RKO (cell line): ENCODE measurements at regions not wholly inside any gene's neighbourhood (a gene's known extent, or its start where the extent isn't known, plus 50 kb on each side); places are given as distances from the start of the nearest gene placed in this dataset.
"Not testable (repeated sequence)": the region's sequence is repeated elsewhere in the genome, so short reads cannot be mapped to it uniquely, and the experiment has no call there.

Experiments used
- DNase-seq: peaks from one replicate; pipeline ENCODE4 v3.0.0-alpha.2; 2016; ENCODE audit warnings: low spot score

DNA sequence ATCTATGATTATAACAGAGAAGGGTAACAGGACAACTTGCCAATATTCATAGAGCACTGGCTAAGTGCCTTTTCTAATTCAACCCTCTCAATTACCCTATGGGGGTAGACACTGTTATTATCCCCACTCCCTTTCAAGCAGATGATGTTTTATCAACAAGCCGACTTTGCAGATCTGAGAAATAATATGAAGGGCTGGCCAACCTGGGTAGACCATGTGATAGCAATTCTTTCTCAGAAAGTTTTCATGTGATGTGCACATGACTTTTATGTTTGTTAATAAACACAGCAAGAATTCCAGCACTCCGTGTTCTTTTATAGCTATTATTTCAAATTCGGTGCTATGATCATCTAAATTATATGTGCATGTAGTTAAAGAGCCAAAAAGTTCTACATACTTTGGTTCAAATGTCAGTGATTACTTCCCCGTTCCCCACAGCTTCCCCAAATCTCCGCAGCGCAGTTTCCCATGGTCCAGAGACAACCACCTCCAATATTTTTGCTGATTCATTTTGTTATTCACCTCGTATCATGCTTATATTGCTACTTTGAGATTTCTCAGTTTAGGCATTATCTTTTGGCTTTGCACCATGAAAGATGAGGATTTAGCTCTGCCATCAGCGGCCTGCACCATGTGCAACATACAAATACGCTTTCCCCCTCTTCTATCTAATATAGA is 96.7 kb upstream of the GADD45A start:
- no peak for DNase-seq

DNA sequence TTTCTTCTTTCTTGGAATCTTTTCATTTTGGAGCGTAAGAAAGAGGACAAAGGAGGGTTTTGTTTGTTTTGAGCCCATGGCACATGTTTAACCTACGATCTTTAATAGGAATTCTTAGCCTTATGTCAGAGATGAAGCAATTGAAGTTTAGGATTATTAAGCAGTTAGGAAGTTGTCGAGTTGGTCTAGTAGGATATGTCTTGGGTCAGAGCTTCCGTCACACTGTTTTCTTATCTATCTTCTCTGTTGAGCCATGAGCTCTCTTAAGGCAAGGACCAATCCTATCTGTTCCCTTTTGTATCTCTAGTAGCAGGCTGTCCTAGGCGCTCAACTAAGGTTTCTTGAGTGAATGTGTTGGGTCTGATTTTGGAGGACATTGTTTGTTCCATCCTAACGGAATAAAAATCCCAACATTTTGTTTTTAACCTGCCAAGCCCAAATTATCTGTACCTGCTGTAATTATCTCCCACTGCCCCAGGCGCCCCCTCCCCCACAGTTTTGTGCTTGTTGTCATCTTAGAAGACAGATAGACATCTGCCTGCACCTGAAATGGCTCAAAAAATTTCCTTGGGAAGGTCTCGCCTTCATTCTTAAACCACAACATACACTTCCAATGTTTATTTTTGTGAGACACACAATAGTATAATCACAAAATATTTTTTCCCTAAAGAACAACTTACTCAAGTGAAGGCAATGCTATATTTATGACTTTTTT is 95.3 kb upstream of the GADD45A start:
- no peak for DNase-seq

DNA sequence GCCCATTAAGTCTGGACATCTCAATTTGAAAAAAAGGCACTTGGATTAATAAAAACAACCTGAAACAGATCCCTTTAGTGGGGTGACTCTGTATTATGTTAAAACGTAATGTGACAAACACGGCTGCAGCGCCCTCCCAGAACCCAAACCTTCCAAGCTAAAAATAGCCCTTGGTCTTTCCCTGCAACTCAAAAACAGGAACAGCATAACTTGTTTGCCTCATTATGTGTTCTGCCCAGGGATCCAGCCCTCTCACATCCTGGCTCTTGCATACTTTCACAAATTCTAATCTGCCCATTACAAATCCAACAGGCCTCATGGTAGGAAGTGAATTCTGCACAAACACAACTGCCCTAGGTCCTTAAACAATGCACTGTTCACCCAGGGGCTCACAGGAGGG is 94.7 kb upstream of the GADD45A start:
- DNase-seq: no peak

DNA sequence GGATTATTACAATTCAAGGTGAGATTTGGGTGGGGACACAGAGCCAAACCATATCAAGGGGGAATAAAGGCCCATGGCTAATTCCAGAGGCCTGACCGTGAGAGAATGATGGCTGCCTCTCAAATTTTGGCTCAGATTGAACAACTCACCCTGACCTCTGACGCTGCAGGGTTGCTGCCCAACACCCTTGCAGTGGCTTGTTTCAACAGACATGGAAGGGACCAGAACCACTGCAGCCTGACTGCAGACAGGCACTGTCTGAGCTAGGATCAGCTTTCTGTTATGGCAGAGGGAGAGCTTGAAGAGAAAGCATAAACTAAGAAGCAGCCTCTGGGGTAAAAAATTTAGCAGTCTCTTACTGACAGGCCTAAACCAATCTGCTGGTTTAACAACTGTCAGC is 90.2 kb upstream of the GADD45A start:
- DNase-seq: no peak

DNA sequence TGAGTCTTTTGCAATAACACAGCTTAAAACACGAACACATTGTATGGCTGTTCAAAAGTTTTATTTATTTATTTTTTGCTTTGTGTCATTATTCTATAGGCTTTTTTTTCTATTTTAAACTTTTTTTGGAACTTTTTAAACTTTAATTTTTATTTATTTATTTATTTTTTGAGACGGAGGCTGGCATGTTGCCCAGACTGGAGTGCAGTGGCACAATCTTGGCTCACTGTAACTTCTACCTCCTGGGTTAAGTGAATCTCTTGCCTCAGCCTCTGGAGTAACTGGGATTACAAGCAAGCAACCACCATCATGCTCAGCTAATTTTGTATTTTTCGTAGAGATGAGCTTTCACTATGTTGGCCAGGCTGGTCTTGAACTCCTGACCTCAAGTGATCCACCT is 88.3 kb upstream of the GADD45A start:
- DNase-seq: no peak

DNA sequence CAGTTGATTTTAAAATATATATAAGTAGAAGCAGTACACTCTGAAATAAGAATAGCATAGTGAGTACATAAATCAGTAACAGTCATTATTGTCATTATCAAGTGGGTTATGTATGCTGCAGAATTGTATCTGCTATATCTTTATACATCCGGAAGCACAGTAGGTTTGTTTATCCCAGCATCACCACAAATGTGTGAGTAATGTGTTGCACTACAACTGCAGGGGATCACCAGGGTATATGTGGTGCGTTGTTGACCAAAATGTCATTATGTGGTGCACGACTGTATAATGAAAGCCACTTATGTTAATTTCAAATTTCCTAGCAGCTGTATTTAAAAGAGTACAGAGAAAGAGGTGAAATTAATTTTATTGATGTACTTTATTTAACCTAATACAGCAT is 87.7 kb upstream of the GADD45A start:
- no peak for DNase-seq

DNA sequence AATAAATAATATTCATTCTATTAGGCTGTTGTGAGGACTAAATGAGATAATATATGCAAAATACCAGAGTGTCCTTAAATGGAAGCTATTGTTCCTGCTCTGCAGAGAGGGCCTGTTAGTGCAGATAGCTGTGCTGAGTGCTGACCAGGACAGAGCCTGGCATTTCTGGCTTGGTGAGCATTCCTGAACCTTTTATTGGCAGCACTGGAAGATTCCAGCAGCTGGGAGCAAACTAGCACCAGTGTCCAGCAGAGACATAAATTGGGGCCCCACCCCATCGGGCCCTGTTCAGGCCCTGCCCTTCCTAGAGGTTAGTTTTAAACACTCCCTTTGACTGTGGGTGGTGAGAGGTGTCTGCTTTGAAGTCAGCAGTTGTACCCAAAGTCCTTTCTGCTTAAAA is 85.9 kb upstream of the GADD45A start:
- DNase-seq: no peak

DNA sequence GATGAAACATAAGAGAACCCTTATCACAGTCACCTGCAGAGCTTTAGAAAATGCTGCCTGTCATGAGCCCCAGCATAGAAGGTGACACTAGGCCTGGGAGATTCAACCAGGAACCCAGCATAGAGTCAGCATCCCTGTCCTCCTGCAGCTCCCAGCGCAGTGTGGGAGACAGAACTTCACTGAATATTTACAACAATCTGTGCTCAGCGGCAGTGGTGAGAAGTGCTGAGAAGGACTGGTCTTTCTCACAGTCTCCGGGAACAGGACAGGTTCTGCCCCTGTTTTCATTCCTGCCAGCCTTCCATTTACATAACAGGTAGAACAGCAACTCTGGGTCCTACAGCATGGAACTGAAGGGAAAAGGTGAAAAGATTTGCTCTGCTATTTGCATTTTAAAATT is 83.5 kb upstream of the GADD45A start:
- DNase-seq: no peak

DNA sequence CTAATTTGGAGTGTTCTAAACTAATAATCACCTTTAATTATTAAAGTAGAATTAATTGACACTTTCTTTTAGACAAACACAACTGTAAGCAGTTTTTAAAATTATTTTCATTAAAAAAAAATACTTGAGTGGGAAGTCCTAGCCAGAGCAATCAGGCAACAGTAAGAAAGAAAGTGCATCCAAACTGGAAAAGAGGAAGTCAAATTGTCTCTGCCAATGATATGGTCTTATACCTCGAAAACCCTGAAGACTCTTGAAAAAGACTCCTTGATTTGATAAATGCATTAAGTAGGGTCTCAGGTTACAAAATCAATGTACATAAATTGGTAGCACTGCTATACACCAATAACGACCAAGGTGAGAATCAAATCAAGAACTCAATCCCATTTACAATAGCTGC is 83.0 kb upstream of the GADD45A start:
- DNase-seq: no peak

DNA sequence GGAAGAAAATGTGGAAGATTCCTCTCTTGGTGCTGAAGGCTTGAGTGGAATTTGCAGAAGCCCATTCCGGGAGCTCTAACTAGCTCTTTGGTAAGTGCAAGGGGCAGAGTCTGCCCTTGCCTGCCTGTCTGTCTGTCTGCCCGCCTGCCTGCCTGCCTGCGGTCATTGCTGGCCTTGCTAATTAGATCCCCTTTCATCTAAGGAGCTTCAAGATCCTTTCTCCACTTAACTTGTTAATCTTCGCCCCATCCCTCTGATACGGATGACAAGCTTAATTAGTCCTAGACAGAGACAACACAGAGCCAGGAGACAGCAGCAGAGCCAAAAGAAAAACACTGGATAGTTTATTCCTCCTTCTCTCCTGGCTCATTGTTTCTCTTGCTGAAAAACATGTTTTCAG is 80.2 kb upstream of the GADD45A start:
- DNase-seq: no peak

DNA sequence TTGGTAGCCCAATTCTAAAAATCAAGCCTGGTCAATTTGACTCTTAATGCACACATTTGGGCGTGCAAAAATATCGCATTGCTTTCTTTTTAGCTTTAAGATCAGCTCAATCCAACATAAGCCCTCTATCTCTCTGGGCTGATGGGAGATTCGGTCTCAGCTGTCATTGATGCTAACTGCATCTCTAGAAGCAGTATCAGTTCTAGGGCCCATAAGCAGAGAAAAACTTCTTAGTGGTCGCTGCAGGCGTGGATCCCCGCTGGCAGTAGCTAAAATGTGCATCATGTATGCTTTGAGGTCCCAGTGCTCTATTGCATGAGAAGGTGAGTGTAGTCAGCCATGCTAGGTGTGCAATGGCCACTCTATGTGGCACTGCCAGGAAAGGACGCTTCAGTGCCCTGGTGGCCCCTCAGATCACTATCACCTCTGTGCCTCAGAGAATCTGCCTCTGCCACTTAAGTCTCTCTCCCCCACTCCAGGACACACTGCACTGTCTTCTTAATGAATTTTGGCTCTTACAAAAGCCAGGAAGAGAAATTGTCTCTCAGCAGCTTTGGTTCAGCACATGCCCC is 79.7 kb upstream of the GADD45A start:
- DNase-seq: no peak

DNA sequence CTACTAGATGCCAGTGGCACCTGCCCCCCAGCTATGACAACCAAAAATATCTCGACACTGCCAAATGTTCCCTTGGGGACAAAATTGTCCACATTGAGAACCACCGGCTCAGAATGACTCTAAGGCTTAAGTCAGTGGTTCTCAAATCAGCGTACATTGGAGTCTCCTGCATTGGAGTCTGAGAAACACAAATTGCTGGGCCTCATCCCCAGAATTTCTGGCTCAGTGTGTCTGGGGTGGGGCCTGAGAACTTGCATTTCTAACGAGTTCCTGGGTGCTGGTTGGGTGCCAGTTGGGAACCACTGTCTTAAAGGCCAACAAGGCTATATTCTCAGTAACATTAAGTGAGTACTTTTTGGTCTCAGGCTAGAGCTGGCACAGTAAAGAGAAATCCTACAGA is 77.7 kb upstream of the GADD45A start:
- DNase-seq: no peak

DNA sequence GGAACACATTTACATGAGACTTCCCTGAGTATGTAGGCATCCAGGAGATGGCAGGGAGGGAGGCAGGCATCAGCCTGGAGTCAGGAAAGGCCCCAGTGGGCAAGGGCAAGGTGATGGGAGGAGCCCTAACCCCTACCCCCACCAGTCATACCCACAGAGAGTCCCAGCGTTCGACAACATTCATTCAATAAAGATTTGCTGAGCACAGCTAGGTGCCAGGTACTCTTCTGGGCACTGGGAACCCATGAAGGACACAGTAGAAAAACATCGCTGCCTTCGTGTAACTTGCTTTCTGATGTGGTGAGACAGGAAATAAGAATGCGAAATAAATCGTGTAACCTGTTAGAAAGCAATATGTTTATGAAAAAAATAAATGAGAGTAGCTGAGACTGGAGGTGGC is 77.3 kb upstream of the GADD45A start:
- no peak for DNase-seq

DNA sequence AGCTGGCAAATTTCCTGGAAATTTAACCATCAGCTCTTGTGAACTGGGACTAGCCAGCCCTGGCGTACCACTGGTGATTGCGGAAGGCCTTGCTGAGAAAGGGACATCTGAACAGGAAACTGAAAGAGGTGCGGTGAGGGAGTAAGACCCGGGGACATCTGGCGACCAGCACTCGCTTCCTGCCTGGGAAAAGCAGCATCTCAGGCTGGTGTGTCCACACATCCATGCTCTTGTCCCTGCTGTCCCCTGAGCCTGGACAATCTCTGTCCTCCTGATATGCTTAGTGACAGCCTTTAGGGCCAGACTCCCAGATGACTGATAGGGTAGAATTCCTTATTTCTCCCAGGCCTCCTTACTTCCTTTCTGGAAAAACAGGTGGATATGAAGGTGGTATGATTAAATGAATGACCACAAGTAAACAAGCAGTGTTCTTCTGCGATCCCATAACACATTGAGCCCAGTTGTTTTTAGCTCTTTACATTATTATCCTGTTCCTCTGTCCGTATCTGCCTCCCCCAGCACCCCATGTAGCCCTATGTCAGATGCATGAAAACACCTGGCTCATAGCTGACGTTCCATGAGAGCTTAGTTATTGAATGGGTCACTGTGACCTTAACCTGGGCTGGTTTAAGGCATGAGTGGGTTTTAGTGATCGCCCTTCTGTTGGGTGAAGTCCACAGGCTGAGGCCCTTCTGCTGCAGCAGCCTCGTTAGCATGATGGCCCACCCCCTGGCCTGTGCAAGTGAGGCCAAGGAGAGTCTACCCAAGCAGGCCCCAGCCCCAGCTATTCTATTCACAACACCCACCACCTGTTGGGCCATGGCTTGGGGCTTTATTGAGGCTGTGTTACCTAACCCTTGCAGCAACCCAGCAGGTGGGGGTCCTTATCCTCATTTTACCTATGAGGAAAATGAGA is 76.1 kb upstream of the GADD45A start:
- DNase-seq: no peak

DNA sequence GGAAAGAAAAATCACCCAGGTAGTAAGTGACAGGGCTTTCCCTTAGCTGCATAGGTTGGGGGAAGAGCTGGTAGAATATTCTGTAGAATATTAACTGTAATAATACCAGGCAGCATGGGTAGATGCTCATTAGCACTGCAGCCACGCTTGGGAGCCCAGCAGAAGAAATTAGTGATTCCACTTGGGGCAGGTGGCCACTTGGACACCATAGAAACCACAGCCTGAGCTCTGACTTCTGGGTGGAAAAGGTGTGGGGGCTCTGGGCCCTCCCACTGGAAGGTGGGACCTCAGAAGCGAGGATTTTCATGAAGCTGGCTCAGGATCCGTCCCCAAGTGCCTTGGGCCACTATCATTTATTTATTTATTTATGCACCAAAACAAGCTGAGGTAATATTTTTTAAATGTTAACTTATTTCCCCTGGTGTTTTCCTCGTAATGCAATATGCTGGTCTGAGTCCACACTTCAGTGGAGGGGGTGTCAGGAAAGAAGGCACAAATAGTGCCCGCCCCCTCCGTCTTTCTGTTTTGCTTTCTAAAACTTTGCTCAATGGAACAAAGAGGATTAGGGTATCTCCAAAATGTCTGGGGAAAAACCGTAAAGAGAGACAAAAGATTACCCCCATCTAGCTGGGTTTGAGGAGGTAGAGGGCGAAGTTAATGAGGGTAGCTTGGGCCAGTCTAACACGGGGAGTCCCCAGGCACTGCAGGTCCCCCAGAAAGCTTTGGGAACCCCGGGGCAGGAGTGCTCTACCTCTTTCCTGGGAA is 75.2 kb upstream of the GADD45A start:
- DNase-seq: no peak

DNA sequence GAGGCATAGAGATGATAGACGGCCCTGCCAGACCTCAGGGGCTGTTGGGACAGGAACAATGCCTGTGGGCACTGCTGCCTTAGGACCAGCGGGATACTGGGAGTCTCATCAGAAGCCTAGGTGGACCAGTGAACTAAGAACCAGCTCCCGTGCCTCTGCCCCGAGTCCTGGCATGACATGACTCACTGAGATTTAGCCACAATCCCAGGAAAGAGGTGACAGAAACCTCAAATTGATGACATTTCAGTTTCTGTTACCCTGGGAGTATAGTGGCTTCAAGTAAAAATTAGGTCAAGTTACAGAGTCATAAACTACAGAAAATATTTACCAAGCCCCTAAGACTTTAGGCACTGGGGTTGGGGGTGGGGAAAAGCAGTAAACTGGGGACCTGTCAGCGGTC is 74.6 kb upstream of the GADD45A start:
- no peak for DNase-seq

DNA sequence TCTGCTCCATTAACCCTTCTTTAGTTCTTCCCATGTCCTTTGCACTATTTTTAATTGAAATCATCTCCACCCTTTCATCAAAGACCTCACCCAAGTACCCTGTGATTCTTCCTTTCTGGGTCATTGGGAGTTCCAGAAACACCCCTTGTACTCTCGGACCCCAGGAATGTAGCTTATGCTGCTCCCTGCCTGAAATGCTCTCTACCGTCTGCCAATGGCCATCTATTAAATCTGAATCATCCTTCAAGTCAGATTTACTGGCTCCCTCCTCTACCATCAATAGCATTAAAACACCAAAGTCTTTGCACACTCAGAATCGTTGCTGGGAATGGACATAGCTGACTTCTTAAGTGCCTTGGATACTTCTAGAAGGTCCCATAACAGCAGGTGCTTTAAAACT is 73.2 kb upstream of the GADD45A start:
- no peak for DNase-seq

DNA sequence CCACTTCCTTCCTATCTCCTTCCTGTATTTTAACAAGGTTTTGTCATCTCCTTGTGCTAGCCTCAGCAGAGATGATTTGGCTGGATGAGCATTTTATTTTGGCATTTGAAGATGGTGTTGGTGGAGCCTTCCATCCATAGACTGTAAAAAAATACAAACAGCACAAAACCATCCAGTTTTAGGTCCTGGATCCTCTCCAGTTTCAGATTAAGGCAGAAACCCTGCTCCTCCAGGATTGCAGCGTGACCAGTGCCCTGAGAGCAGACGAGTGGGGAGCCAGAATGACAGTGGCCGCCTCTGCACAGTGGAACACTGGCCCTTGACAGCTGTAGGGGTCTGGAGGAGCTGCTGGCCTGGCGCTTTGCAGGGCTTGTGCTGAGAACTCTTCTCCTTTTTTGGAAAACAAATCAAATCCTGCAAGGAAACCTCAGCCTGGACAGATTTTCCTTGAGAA is 72.2 kb upstream of the GADD45A start:
- DNase-seq: no peak

DNA sequence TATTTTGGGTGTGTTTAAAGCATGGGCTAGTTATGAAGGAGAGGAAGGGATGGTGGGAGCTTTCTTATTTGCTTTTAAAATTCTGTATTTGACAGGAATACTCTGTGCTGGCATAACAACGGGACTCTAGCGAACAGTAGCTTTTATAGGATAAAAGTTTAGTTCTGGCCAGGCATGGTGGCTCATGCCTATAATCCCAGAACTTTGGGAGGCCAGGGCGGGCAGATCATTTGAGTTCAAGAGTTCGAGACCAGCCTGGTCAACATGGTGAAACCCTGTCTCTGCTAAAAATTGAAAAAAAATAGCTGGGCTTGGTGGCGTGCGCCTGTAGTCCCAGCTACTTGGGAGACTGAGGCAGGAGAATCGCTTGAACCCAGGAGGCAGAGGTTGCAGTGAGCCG is 71.5 kb upstream of the GADD45A start:
- not testable (repeated sequence) for DNase-seq

DNA sequence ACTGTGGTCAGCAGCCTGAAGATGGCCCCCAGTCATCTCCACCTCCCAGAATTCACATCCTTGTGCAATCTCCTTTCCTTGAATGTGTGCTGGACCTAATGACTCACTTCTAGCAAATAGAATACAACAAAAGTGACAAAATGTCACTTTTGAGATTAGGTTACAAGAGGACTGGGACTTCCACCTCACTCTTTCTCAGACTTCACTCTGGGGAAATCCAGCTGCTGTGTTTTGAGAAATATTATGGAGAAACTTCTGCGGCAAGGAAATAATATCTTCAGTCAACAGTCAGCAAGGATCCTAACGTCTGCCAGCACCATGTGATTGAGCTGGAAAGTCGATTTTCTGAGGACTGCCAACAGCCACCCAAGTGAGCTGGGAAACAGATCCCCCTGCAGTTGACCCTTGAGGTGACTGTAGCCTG is 70.5 kb upstream of the GADD45A start:
- DNase-seq: no peak

DNA sequence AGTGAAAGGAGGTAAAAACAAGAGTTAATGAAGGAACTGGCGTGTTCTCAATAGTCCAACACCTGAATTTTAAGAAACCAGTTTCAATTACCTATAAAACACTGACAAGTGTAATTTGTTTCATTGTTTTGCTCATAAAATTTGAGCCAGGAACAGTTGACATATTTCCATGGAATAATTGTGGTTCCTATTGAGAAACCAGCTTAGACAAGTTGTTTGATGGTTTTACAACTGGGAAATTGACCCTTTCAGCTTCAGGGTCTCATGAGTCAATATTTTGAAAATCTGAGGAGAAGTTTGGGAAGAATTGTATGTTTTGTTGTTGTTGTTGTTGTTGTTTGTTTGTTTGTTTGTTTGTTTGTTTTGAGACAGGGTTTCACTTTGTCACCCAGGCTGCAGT is 69.1 kb upstream of the GADD45A start:
- no peak for DNase-seq
